K562 (cell line): ENCODE measurements at regions not wholly inside any gene's neighbourhood (a gene's known extent, or its start where the extent isn't known, plus 50 kb on each side); places are given as distances from the start of the nearest gene placed in this dataset.

Source experiments
- ATF2 ChIP-seq: sonication (generic); formaldehyde crosslinking; IDR thresholded peaks from 2 replicates; pipeline ENCODE4 v1.8.1; 2022; ENCODE audit warnings: missing genetic modification reagents
- CTCFL ChIP-seq: IDR thresholded peaks from 2 replicates; pipeline ENCODE4 v1.6.1; 2011; ENCODE audit warnings: borderline replicate concordance, low read depth, mild to moderate bottlenecking, moderate library complexity, low read length; ENCODE audit not compliant: insufficient read depth, poor library complexity, severe bottlenecking
- KHSRP ChIP-seq: fragments of 450-650 bp; IDR thresholded peaks from 2 replicates; pipeline ENCODE4 v1.6.1; 2017
- KLF1 ChIP-seq: fragments of 450-650 bp; IDR thresholded peaks from 2 replicates; pipeline ENCODE4 v1.6.1; 2016; ENCODE audit warnings: missing genetic modification characterization, missing compliant biosample characterization
- MBD2 ChIP-seq: sonication (generic); IDR thresholded peaks from 2 replicates; pipeline ENCODE4 v1.6.1; 2016; ENCODE audit warnings: low read depth, borderline replicate concordance
- MEIS2 ChIP-seq: fragments of 450-650 bp; IDR thresholded peaks from 2 replicates; pipeline ENCODE4 v1.6.1; 2014; ENCODE audit warnings: mild to moderate bottlenecking; ENCODE audit not compliant: partially characterized antibody
- MYBL2 ChIP-seq, 2 experiments: fragments of 450-650 bp in 1 of 2; sonication (generic) in 1 of 2; formaldehyde crosslinking in 1 of 2; IDR thresholded peaks; 2 replicates each; pipeline versions ENCODE4 v1.6.1 to v1.8.1; 2017 to 2022; ENCODE audit warnings: borderline replicate concordance in 1 of 2, inconsistent platforms in 1 of 2, low read depth in 1 of 2, mild to moderate bottlenecking in 1 of 2, missing genetic modification reagents in 1 of 2, moderate library complexity in 1 of 2
- NR3C1 ChIP-seq: sonication (generic); formaldehyde crosslinking; IDR thresholded peaks from 2 replicates; pipeline ENCODE4 v1.8.1; 2022; ENCODE audit warnings: missing genetic modification reagents
- NR4A1 ChIP-seq, 2 experiments: fragments of 250-450 bp in 1 of 2; fragments of 450-650 bp in 1 of 2; sonication (Bioruptor Pico) in 1 of 2; IDR thresholded peaks; 2 replicates each; pipeline versions ENCODE4 v1.4.0 to v1.6.1; 2016 to 2020; ENCODE audit warnings: mild to moderate bottlenecking in 2 of 2, missing compliant biosample characterization in 1 of 2, missing genetic modification characterization in 1 of 2, moderate library complexity in 1 of 2
- PHB2 ChIP-seq: fragments of 450-650 bp; IDR thresholded peaks from 2 replicates; pipeline ENCODE4 v1.6.1; 2017; ENCODE audit warnings: low read depth
- POLR2H ChIP-seq: IDR thresholded peaks from 2 replicates; pipeline ENCODE4 v1.6.1; 2016; ENCODE audit warnings: missing genetic modification characterization, low read depth, mild to moderate bottlenecking, control low read depth, missing compliant biosample characterization, moderate library complexity
- POU5F1 ChIP-seq: fragments of 150-350 bp; IDR thresholded peaks from 2 replicates; pipeline ENCODE4 v1.6.1; 2014; ENCODE audit warnings: borderline replicate concordance, low read length, low read depth, mild to moderate bottlenecking; ENCODE audit not compliant: partially characterized antibody
- SETDB1 ChIP-seq: IDR thresholded peaks from one replicate; pipeline ENCODE4 v1.6.1; 2012; ENCODE audit warnings: low read length, control low read depth, inconsistent platforms
- SFPQ ChIP-seq: fragments of 200-400 bp; formaldehyde crosslinking; IDR thresholded peaks from 2 replicates; pipeline ENCODE4 v1.6.1; 2017; ENCODE audit warnings: mild to moderate bottlenecking, low read depth, low read length, moderate library complexity
- SRSF9 ChIP-seq: fragments of 200-400 bp; formaldehyde crosslinking; IDR thresholded peaks from 2 replicates; pipeline ENCODE4 v1.6.1; 2017; ENCODE audit warnings: low read depth, low read length, borderline replicate concordance
- TFE3 ChIP-seq: fragments of 450-650 bp; formaldehyde crosslinking; IDR thresholded peaks from 2 replicates; pipeline ENCODE4 v1.4.0; 2020; ENCODE audit warnings: mild to moderate bottlenecking, mixed read lengths
- ZNF277 ChIP-seq: fragments of 250-450 bp; sonication (Bioruptor Pico); IDR thresholded peaks from 2 replicates; pipeline ENCODE4 v1.8.0; 2022; ENCODE audit warnings: inconsistent platforms, mild to moderate bottlenecking, moderate library complexity, borderline replicate concordance

- TF ChIP-seq NR4A1 (CRISPR knock-in tag; IDR thresholded peaks at IDR 0.05) (no peak), NR4A1 (tag; IDR thresholded peaks at IDR 0.05) (no peak), SRSF9 (no peak), ATF2 (no peak), POU5F1 (no peak), TFE3 (CRISPR knock-in tag) (no peak), NR3C1 (CRISPR knock-in tag) (no peak), CTCFL (no peak), MBD2 (no peak), ZNF277 (CRISPR knock-in tag) (no peak), SFPQ (no peak), PHB2 (no peak), KHSRP (no peak), MEIS2 (no peak), SETDB1 (no peak), POLR2H (tag) (peak; percentile 53; the same call in 1 of the 2 replicates), KLF1 (tag) (no peak), MYBL2 (IDR thresholded peaks at IDR 0.05; ENCODE audit: low read depth) (no peak), MYBL2 (CRISPR knock-in tag; IDR thresholded peaks at IDR 0.05; ENCODE audit: borderline replicate concordance) (no peak)
Observed at GRCh38 chr6:26197933-26198721, 110.9 kb downstream of the HFE start (continued).
